ENCODE measurements at regions not wholly inside any gene's neighbourhood (a gene's known extent, or its start where the extent isn't known, plus 50 kb on each side); places are given as distances from the start of the nearest gene placed in this dataset.

GRCh38 chr1:244273845-244274619 is 177.7 kb downstream of the ADSS2 start:
- TF ChIP-seq CTCF (IDR thresholded peaks at IDR 0.05; ENCODE audit: low read length) (no peak), EZH2 (IDR thresholded peaks at IDR 0.05; ENCODE audit: borderline replicate concordance, low read length) (no peak)
